ENCODE measurements at regions not wholly inside any gene's neighbourhood (a gene's known extent, or its start where the extent isn't known, plus 50 kb on each side); places are given as distances from the start of the nearest gene placed in this dataset.

DNA sequence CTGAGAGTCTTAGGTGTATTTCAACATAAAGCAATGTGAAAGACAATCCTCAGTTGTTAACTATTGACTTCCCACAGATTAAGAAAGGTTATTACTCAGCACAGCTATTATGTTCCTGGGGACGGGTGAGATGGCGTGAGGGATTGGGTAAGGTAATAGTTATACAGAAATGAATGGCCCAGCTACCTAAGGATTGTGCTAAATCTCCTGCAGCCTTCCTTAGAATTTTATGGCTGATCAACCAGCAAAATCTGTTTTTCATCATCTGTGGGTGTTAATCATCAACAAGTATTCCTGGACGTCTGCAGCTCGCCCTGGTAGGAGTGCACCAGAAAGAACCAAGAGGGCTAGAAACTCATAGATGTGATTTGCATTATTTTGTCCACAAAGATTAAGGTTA, 146.0 kb upstream of the IVNS1ABP start:
- TF ChIP-seq CTCF (IDR thresholded peaks at IDR 0.05; ENCODE audit: borderline replicate concordance, extremely low read depth, low read length, poor library complexity, severe bottlenecking) (no peak), EZH2 (IDR thresholded peaks at IDR 0.05; ENCODE audit: borderline replicate concordance, low read depth, low read length, severe bottlenecking) (no peak)
